ENCODE measurements at regions not wholly inside any gene's neighbourhood (a gene's known extent, or its start where the extent isn't known, plus 50 kb on each side); places are given as distances from the start of the nearest gene placed in this dataset.

- TF ChIP-seq CTCF (IDR thresholded peaks at IDR 0.05; ENCODE audit: low read depth, low read length, missing control alignments), result no peak
- DNase-seq (ENCODE audit: low read depth), result no peak
- H3K4me3 ChIP-seq (ENCODE audit: low read depth, low read length), result no peak overlapping the region
These were observed 83.0 kb upstream of the PIWIL1 start for GRCh38 chr12:130254461-130255276.

- TF ChIP-seq CTCF (IDR thresholded peaks at IDR 0.05; ENCODE audit: low read depth, low read length, missing control alignments), result no peak
- no peak overlapping the region for H3K4me3 ChIP-seq (ENCODE audit: low read depth, low read length)
- DNase-seq (ENCODE audit: low read depth), result no peak
These were observed 78.8 kb upstream of the PIWIL1 start for GRCh38 chr12:130258863-130259262.

GRCh38 chr12:130263025-130263424 lies 74.7 kb upstream of the PIWIL1 start:
- DNase-seq (ENCODE audit: low read depth), result no peak
- no peak overlapping the region for H3K4me3 ChIP-seq (ENCODE audit: low read depth, low read length)
- TF ChIP-seq CTCF (IDR thresholded peaks at IDR 0.05; ENCODE audit: low read depth, low read length, missing control alignments), result no peak

- no peak for DNase-seq (ENCODE audit: low read depth)
- TF ChIP-seq CTCF (IDR thresholded peaks at IDR 0.05; ENCODE audit: low read depth, low read length, missing control alignments), result no peak
- no peak overlapping the region for H3K4me3 ChIP-seq (ENCODE audit: low read depth, low read length)
These were observed 73.7 kb upstream of the PIWIL1 start for GRCh38 chr12:130263996-130264395.

GRCh38 chr12:130266751-130267150 lies 70.9 kb upstream of the PIWIL1 start:
- H3K4me3 ChIP-seq (ENCODE audit: low read depth, low read length), result no peak overlapping the region
- no peak for TF ChIP-seq CTCF (IDR thresholded peaks at IDR 0.05; ENCODE audit: low read depth, low read length, missing control alignments)
- DNase-seq (ENCODE audit: low read depth), result no peak

- no peak for DNase-seq (ENCODE audit: low read depth)
- no peak overlapping the region for H3K4me3 ChIP-seq (ENCODE audit: low read depth, low read length)
- no peak for TF ChIP-seq CTCF (IDR thresholded peaks at IDR 0.05; ENCODE audit: low read depth, low read length, missing control alignments)
These were observed 57.5 kb upstream of the PIWIL1 start for GRCh38 chr12:130280231-130280630.

GRCh38 chr12:130280742-130281141 lies 56.9 kb upstream of the PIWIL1 start:
- no peak for DNase-seq (ENCODE audit: low read depth)
- no peak for TF ChIP-seq CTCF (IDR thresholded peaks at IDR 0.05; ENCODE audit: low read depth, low read length, missing control alignments)
- H3K4me3 ChIP-seq (ENCODE audit: low read depth, low read length), result no peak overlapping the region

All from GM12864 (cell line).